Nephron progenitor cell (in vitro differentiated cells): ENCODE measurements at regions not wholly inside any gene's neighbourhood (a gene's known extent, or its start where the extent isn't known, plus 50 kb on each side); places are given as distances from the start of the nearest gene placed in this dataset.

Experiments
- DNase-seq: peaks from one replicate; pipeline ENCODE4 v3.0.0; 2021
- H3K27ac Mint-ChIP-seq: 2 replicates; pipeline ENCODE4 v1.8.0; 2021; ENCODE audit warnings: mild to moderate bottlenecking, moderate library complexity, mixed read lengths
- H3K27me3 Mint-ChIP-seq: 2 replicates; pipeline ENCODE4 v1.8.0; 2021; ENCODE audit warnings: mild to moderate bottlenecking, low read depth, mixed read lengths; ENCODE audit not compliant: poor library complexity
- H3K36me3 Mint-ChIP-seq: 2 replicates; pipeline ENCODE4 v1.8.0; 2021; ENCODE audit warnings: low read depth, mixed read lengths
- H3K4me1 Mint-ChIP-seq: 2 replicates; pipeline ENCODE4 v1.8.0; 2021; ENCODE audit warnings: mixed read lengths
- H3K4me3 Mint-ChIP-seq: 2 replicates; pipeline ENCODE4 v1.8.0; 2021; ENCODE audit warnings: mild to moderate bottlenecking, moderate library complexity, mixed read lengths
- H3K9me3 Mint-ChIP-seq: 2 replicates; pipeline ENCODE4 v1.8.0; 2021; ENCODE audit warnings: mild to moderate bottlenecking, moderate library complexity, mixed read lengths
- TF ChIP-seq, protein P1 (sequence below): fragments of 200-600 bp; sonication (generic); IDR thresholded peaks from 2 replicates; pipeline ENCODE4 v1.5.0; 2021; ENCODE audit warnings: antibody characterized with exemption

DNA sequence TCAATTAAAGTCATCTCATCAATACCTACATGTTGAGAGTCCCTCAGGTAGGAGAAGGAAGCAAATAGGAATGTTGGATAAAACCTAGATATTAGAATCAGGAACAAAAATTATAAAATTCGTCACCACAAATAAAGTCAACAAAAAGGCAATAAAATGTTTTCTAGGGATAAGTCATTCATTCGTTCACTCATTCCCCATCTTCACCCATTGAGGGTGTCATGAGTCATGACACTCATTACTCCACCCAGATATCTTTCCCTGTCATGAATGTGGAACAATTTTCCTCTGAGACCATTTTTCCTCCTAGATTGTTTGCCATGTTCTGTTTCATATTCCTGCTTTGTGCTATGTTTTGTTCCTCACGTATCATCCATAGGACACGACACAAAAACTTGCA lies 50.9 kb upstream of the OLIG3 start:
- H3K27ac Mint-ChIP-seq: no peak overlapping the region
- no peaks in the 10 kb centered on the region for H3K36me3 Mint-ChIP-seq
- DNase-seq: no peak
- peaks cover 12% of the 10 kb centered on the region for H3K4me1 Mint-ChIP-seq
- no peaks in the 10 kb centered on the region for H3K9me3 Mint-ChIP-seq
- TF ChIP-seq, protein P1, sequence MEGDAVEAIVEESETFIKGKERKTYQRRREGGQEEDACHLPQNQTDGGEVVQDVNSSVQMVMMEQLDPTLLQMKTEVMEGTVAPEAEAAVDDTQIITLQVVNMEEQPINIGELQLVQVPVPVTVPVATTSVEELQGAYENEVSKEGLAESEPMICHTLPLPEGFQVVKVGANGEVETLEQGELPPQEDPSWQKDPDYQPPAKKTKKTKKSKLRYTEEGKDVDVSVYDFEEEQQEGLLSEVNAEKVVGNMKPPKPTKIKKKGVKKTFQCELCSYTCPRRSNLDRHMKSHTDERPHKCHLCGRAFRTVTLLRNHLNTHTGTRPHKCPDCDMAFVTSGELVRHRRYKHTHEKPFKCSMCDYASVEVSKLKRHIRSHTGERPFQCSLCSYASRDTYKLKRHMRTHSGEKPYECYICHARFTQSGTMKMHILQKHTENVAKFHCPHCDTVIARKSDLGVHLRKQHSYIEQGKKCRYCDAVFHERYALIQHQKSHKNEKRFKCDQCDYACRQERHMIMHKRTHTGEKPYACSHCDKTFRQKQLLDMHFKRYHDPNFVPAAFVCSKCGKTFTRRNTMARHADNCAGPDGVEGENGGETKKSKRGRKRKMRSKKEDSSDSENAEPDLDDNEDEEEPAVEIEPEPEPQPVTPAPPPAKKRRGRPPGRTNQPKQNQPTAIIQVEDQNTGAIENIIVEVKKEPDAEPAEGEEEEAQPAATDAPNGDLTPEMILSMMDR: no peak
- H3K27me3 Mint-ChIP-seq: peaks cover 3% of the 10 kb centered on the region
- H3K4me3 Mint-ChIP-seq: no peak overlapping the region

DNA sequence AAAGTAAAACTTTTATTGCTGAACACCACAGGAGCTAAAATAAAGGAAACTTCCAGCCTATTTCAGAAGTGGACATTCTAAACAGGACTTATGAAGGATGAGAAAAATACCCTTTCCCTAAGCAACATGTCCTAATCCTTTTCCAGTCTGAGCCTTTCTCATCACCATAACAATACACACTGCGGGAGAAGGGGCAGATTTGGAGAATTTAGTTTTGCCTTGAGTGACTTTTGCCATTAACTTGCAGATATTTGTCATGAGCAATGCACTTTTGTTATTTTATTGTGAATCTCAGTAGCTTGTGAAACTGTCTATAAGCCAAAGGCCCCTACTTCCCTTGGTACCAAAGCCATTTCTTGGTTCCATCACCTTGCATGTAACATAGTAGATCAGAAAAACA lies 53.0 kb upstream of the OLIG3 start:
- DNase-seq: no peak
- TF ChIP-seq, protein P1: no peak
- Mint-ChIP-seq H3K4me3 (no peak overlapping the region), H3K4me1 (no peaks in the 10 kb centered on the region), H3K27me3 (peaks cover 9% of the 10 kb centered on the region), H3K36me3 (no peaks in the 10 kb centered on the region), H3K27ac (no peak overlapping the region), H3K9me3 (no peaks in the 10 kb centered on the region)

GRCh38 chr6:137547601-137548000 lies 53.4 kb upstream of the OLIG3 start:
- no peaks in the 10 kb centered on the region for H3K36me3 Mint-ChIP-seq
- no peak overlapping the region for H3K27ac Mint-ChIP-seq
- no peak overlapping the region for H3K4me3 Mint-ChIP-seq
- TF ChIP-seq, protein P1: no peak
- peaks cover 9% of the 10 kb centered on the region for H3K27me3 Mint-ChIP-seq
- no peaks in the 10 kb centered on the region for H3K4me1 Mint-ChIP-seq
- H3K9me3 Mint-ChIP-seq: no peaks in the 10 kb centered on the region
- DNase-seq: no peak

GRCh38 chr6:137549106-137549505 lies 54.9 kb upstream of the OLIG3 start:
- Mint-ChIP-seq H3K27ac (no peak overlapping the region), H3K4me1 (no peaks in the 10 kb centered on the region), H3K9me3 (no peaks in the 10 kb centered on the region), H3K27me3 (peaks cover 9% of the 10 kb centered on the region), H3K4me3 (no peak overlapping the region), H3K36me3 (no peaks in the 10 kb centered on the region)
- DNase-seq: no peak
- TF ChIP-seq, protein P1: no peak

GRCh38 chr6:137550535-137550934 lies 56.3 kb upstream of the OLIG3 start:
- Mint-ChIP-seq H3K9me3 (no peaks in the 10 kb centered on the region), H3K4me3 (no peak overlapping the region), H3K36me3 (no peaks in the 10 kb centered on the region), H3K27ac (no peak overlapping the region), H3K27me3 (peaks cover 9% of the 10 kb centered on the region), H3K4me1 (no peaks in the 10 kb centered on the region)
- no peak for DNase-seq
- TF ChIP-seq, protein P1: no peak

GRCh38 chr6:137552146-137552545 lies 58.0 kb upstream of the OLIG3 start:
- Mint-ChIP-seq H3K4me3 (no peak overlapping the region), H3K4me1 (no peaks in the 10 kb centered on the region), H3K9me3 (no peaks in the 10 kb centered on the region), H3K27ac (no peak overlapping the region), H3K36me3 (no peaks in the 10 kb centered on the region), H3K27me3 (peaks cover 9% of the 10 kb centered on the region)
- TF ChIP-seq, protein P1: no peak
- no peak for DNase-seq
